ENCODE measurements at regions not wholly inside any gene's neighbourhood (a gene's known extent, or its start where the extent isn't known, plus 50 kb on each side); places are given as distances from the start of the nearest gene placed in this dataset.

- Histone ChIP-seq H3K79me2 (ENCODE audit: insufficient read depth) (no peaks in the 10 kb centered on the region), H3K4me3 (no peak overlapping the region), H3K4me2 (ENCODE audit: unreplicated experiment) (no peak overlapping the region), H3F3A (ENCODE audit: insufficient read depth) (no peaks in the 10 kb centered on the region), H3K9me2 (ENCODE audit: insufficient read depth) (no peaks in the 10 kb centered on the region), H3K36me3 (ENCODE audit: low read depth) (no peaks in the 10 kb centered on the region), H3K9ac (no peak overlapping the region), H3K9me3 (ENCODE audit: low read depth) (no peaks in the 10 kb centered on the region), H2AFZ (no peak overlapping the region), H4K20me1 (ENCODE audit: insufficient read depth) (no peaks in the 10 kb centered on the region), H3K4me1 (ENCODE audit: insufficient read depth) (no peaks in the 10 kb centered on the region), H3K27me3 (replicated peaks; ENCODE audit: insufficient read depth) (no peaks in the 10 kb centered on the region), H3K27ac (no peak overlapping the region)
- DNase-seq = no peak
- in situ Hi-C loops (cut with MboI) = no loop called here
- 24 to 26% methylated on average over 2 of the region's 2 CpGs for WGBS, 2 experiments (ENCODE audit: low coverage in 1 of 2, low lambda C conversion rate in 2 of 2, missing lambda C conversion rate in 2 of 2)
- no peak for TF ChIP-seq EZH2 (IDR thresholded peaks at IDR 0.05; ENCODE audit: insufficient read depth, poor library complexity, severe bottlenecking)
- TF ChIP-seq EZH2phosphoT487 (IDR thresholded peaks at IDR 0.05; ENCODE audit: insufficient read depth, low read depth) = no peak
Measured at GRCh38 chr7:136079934-136080333, 102.8 kb upstream of the MTPN start.

DNA sequence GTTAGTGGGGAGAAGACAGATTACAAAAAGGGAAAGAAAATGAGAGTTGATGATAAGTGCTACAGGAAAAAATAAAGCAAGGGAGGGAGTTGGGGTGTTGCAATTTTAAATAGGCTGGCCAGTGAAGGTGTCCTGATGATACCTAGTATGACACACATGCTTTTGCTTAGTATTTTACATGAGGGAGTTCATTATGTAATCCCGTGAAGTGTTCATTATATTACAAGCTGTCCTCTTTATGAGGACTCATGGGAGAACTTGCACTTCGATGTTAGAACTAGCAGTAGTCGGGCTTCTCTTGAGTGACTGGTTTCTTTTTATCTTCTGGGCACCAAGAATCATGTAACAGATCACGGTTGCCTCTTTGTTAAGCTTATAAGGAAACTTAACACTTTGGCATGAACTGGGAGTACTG lies 102.3 kb upstream of the MTPN start:
- Histone ChIP-seq H3F3A (ENCODE audit: insufficient read depth) (no peaks in the 10 kb centered on the region), H3K79me2 (ENCODE audit: insufficient read depth) (no peaks in the 10 kb centered on the region), H3K9ac (no peak overlapping the region), H3K4me2 (ENCODE audit: unreplicated experiment) (no peak overlapping the region), H3K27me3 (replicated peaks; ENCODE audit: insufficient read depth) (no peaks in the 10 kb centered on the region), H2AFZ (no peak overlapping the region), H3K27ac (no peak overlapping the region), H3K4me3 (no peak overlapping the region), H4K20me1 (ENCODE audit: insufficient read depth) (no peaks in the 10 kb centered on the region), H3K36me3 (ENCODE audit: low read depth) (no peaks in the 10 kb centered on the region), H3K9me3 (ENCODE audit: low read depth) (no peaks in the 10 kb centered on the region), H3K9me2 (ENCODE audit: insufficient read depth) (no peaks in the 10 kb centered on the region), H3K4me1 (ENCODE audit: insufficient read depth) (no peaks in the 10 kb centered on the region)
- WGBS, 2 experiments (ENCODE audit: low coverage in 1 of 2, low lambda C conversion rate in 2 of 2, missing lambda C conversion rate in 2 of 2) = 34 to 37% methylated on average over 4 of the region's 4 CpGs
- TF ChIP-seq EZH2phosphoT487 (IDR thresholded peaks at IDR 0.05; ENCODE audit: insufficient read depth, low read depth) (no peak), EZH2 (IDR thresholded peaks at IDR 0.05; ENCODE audit: insufficient read depth, poor library complexity, severe bottlenecking) (no peak)
- in situ Hi-C loops (cut with MboI) = no loop called here
- no peak for DNase-seq

- H2AFZ ChIP-seq = no peak overlapping the region; the same call in 1 of the 2 replicates
- no peaks in the 10 kb centered on the region for H3K9me3 ChIP-seq (ENCODE audit: low read depth)
- no peak overlapping the region for H3K27ac ChIP-seq
- H4K20me1 ChIP-seq (ENCODE audit: insufficient read depth) = no peaks in the 10 kb centered on the region
- H3K27me3 ChIP-seq (replicated peaks; ENCODE audit: insufficient read depth) = no peaks in the 10 kb centered on the region
- H3K4me1 ChIP-seq (ENCODE audit: insufficient read depth) = no peaks in the 10 kb centered on the region
- no peak overlapping the region for H3K4me3 ChIP-seq
- DNase-seq = no peak
- no peak overlapping the region for H3K4me2 ChIP-seq (ENCODE audit: unreplicated experiment)
- in situ Hi-C loops (cut with MboI) = no loop called here
- TF ChIP-seq EZH2 (IDR thresholded peaks at IDR 0.05; ENCODE audit: insufficient read depth, poor library complexity, severe bottlenecking) (no peak), EZH2phosphoT487 (IDR thresholded peaks at IDR 0.05; ENCODE audit: insufficient read depth, low read depth) (no peak)
- H3F3A ChIP-seq (ENCODE audit: insufficient read depth) = no peaks in the 10 kb centered on the region
- 94% methylated on average over 1 of the region's 1 CpG for WGBS, 2 experiments (ENCODE audit: low coverage in 1 of 2, low lambda C conversion rate in 2 of 2, missing lambda C conversion rate in 2 of 2)
- no peaks in the 10 kb centered on the region for H3K36me3 ChIP-seq (ENCODE audit: low read depth)
- no peaks in the 10 kb centered on the region for H3K9me2 ChIP-seq (ENCODE audit: insufficient read depth)
- no peaks in the 10 kb centered on the region for H3K79me2 ChIP-seq (ENCODE audit: insufficient read depth)
- H3K9ac ChIP-seq = no peak overlapping the region
Measured at GRCh38 chr7:136079066-136079465, 101.9 kb upstream of the MTPN start.

GRCh38 chr7:136078630-136079029 lies 101.5 kb upstream of the MTPN start:
- WGBS, 2 experiments (ENCODE audit: low coverage in 1 of 2, low lambda C conversion rate in 2 of 2, missing lambda C conversion rate in 2 of 2) = 30 to 35% methylated on average over 4 of the region's 4 CpGs
- Histone ChIP-seq H2AFZ (no peak overlapping the region; the same call in 1 of the 2 replicates), H3K9me2 (ENCODE audit: insufficient read depth) (no peaks in the 10 kb centered on the region)

GRCh38 chr7:136076954-136077353 lies 99.8 kb upstream of the MTPN start:
- no peaks in the 10 kb centered on the region for H3K4me1 ChIP-seq (ENCODE audit: insufficient read depth)
- H3K4me2 ChIP-seq (ENCODE audit: unreplicated experiment) = no peak overlapping the region
- TF ChIP-seq EZH2phosphoT487 (IDR thresholded peaks at IDR 0.05; ENCODE audit: insufficient read depth, low read depth) (no peak), EZH2 (IDR thresholded peaks at IDR 0.05; ENCODE audit: insufficient read depth, poor library complexity, severe bottlenecking) (no peak)
- no peaks in the 10 kb centered on the region for H3K79me2 ChIP-seq (ENCODE audit: insufficient read depth)
- H3K9me3 ChIP-seq (ENCODE audit: low read depth) = no peaks in the 10 kb centered on the region
- no peak overlapping the region for H3K4me3 ChIP-seq
- DNase-seq = no peak
- H2AFZ ChIP-seq = no peak overlapping the region
- H3F3A ChIP-seq (ENCODE audit: insufficient read depth) = no peaks in the 10 kb centered on the region
- no peaks in the 10 kb centered on the region for H3K9me2 ChIP-seq (ENCODE audit: insufficient read depth)
- no peak overlapping the region for H3K9ac ChIP-seq
- H3K27ac ChIP-seq = no peak overlapping the region
- in situ Hi-C loops (cut with MboI) = no loop called here
- H4K20me1 ChIP-seq (ENCODE audit: insufficient read depth) = no peaks in the 10 kb centered on the region
- 4 to 31% methylated on average over 2 of the region's 2 CpGs for WGBS, 2 experiments (ENCODE audit: low coverage in 1 of 2, low lambda C conversion rate in 2 of 2, missing lambda C conversion rate in 2 of 2)
- no peaks in the 10 kb centered on the region for H3K27me3 ChIP-seq (replicated peaks; ENCODE audit: insufficient read depth)
- no peaks in the 10 kb centered on the region for H3K36me3 ChIP-seq (ENCODE audit: low read depth)

More at GRCh38 chr7:136078630-136079029, 101.5 kb upstream of the MTPN start:
- TF ChIP-seq EZH2 (IDR thresholded peaks at IDR 0.05; ENCODE audit: insufficient read depth, poor library complexity, severe bottlenecking) = no peak
- TF ChIP-seq EZH2phosphoT487 (IDR thresholded peaks at IDR 0.05; ENCODE audit: insufficient read depth, low read depth) = no peak
- no peak overlapping the region for H3K4me3 ChIP-seq
- in situ Hi-C loops (cut with MboI) = no loop called here
- H3K4me2 ChIP-seq (ENCODE audit: unreplicated experiment) = no peak overlapping the region
- no peaks in the 10 kb centered on the region for H3K79me2 ChIP-seq (ENCODE audit: insufficient read depth)
- H3F3A ChIP-seq (ENCODE audit: insufficient read depth) = no peaks in the 10 kb centered on the region
- H3K9me3 ChIP-seq (ENCODE audit: low read depth) = no peaks in the 10 kb centered on the region
- no peak overlapping the region for H3K27ac ChIP-seq
- no peaks in the 10 kb centered on the region for H4K20me1 ChIP-seq (ENCODE audit: insufficient read depth)
- H3K36me3 ChIP-seq (ENCODE audit: low read depth) = no peaks in the 10 kb centered on the region
- no peak for DNase-seq
- no peak overlapping the region for H3K9ac ChIP-seq
- H3K4me1 ChIP-seq (ENCODE audit: insufficient read depth) = no peaks in the 10 kb centered on the region
- H3K27me3 ChIP-seq (replicated peaks; ENCODE audit: insufficient read depth) = no peaks in the 10 kb centered on the region

Measured in GM23248 (cell line).